Activated T-cell treated with anti-CD3 and anti-CD28 coated beads, Interleukin-2, amount 50 U/mL, for 4 hours (primary cell): ENCODE measurements at regions not wholly inside any gene's neighbourhood (a gene's known extent, or its start where the extent isn't known, plus 50 kb on each side); places are given as distances from the start of the nearest gene placed in this dataset.
"Not testable (repeated sequence)": the region's sequence is repeated elsewhere in the genome, so short reads cannot be mapped to it uniquely, and the experiment has no call there.

Experiments
- ATAC-seq, 2 donors: fragments of 200-7000 bp; cut with Tn5 transposase; one replicate each; pipeline ENCODE4 v1.10.0; 2021
- DNase-seq: peaks from one replicate; pipeline ENCODE4 v3.0.0-alpha.2; 2020
- H3K27me3 Mint-ChIP-seq: one replicate; pipeline ENCODE4 v1.8.0; 2021; ENCODE audit warnings: low read depth, mixed read lengths
- H3K36me3 Mint-ChIP-seq: one replicate; pipeline ENCODE4 v1.8.0; 2022; ENCODE audit warnings: mixed read lengths; ENCODE audit not compliant: insufficient read depth
- H3K4me1 Mint-ChIP-seq: one replicate; pipeline ENCODE4 v1.8.0; 2021; ENCODE audit warnings: low read depth, mixed read lengths
- H3K4me3 Mint-ChIP-seq: one replicate; pipeline ENCODE4 v1.8.0; 2021; ENCODE audit warnings: mild to moderate bottlenecking, moderate library complexity, mixed read lengths
- H3K9me3 Mint-ChIP-seq: one replicate; pipeline ENCODE4 v1.8.0; 2021; ENCODE audit warnings: mixed read lengths

DNA sequence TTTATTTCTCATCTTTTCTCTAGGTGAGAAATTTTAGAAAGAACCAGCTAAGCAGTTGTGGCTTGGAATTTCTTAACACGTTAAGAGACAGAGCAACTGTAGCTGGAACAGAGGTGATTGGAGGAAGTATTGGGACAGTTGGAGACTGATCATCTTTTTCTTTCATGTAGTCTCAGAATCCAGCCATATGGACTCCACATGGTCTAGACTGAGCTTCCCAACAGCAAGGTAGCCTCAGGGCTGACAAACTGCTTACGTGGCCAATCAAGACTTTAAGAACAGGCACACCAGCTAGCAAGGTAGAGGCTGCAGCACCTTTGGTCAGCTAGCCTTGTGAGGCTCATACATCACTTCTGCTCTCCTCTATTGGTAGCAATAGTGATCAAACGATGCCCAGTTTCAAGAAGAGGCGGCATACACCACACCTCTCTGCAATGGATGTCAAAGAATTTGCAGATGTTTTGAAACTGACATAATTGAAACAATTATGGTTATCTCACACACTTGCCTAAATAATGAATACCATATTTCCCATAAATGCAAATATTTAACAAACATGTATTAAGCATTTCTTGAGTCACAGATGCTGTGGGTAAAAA, 590.5 kb upstream of the SLC35B3 start:
- Mint-ChIP-seq H3K4me3 (no peak overlapping the region), H3K9me3 (peaks cover 6% of the 10 kb centered on the region), H3K36me3 (no peaks in the 10 kb centered on the region), H3K27me3 (no peaks in the 10 kb centered on the region), H3K4me1 (peaks cover 3% of the 10 kb centered on the region)
- no peak for DNase-seq
- ATAC-seq: no peak

DNA sequence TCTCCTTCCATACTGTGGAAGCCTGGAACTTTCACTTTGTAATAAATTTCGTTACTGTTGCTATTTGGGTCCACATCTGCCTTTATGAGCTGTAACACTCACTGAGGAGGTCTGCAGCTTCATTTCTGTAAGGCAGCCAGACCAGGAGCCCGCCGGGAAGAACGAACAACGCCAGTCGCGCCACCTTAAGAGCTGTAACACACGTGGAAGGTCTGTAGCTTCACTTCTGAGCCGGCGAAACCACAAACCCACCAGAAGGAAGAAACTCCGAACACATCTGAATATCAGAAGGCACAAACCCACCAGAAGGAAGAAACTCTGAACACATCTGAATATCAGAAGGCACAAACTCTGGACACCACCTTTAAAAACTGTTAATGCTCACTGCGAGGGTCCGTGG, 589.9 kb upstream of the SLC35B3 start:
- ATAC-seq (no peak), DNase-seq (no peak)
- no peak overlapping the region for H3K4me3 Mint-ChIP-seq
- peaks cover 3% of the 10 kb centered on the region for H3K4me1 Mint-ChIP-seq
- peaks cover 6% of the 10 kb centered on the region for H3K9me3 Mint-ChIP-seq
- H3K27me3 Mint-ChIP-seq: no peaks in the 10 kb centered on the region
- H3K36me3 Mint-ChIP-seq: no peaks in the 10 kb centered on the region

DNA sequence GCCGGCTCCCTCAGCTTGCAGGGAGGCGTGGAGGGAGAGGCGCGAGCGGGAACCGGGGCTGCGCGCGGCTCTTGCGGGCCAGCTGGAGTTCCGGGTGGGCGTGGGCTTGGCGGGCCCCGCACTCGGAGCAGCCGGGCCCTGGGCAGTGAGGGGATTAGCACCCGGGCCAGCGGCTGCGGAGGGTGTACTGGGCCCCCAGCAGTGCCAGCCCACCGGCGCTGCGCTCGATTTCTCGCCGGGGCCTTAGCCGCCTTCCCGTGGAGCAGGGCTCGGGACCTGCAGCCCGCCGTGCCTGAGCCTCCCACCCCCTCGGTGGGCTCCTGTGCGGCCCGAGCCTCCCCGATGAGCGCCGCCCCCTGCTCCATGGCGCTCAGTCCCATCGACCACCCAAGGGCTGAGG, 588.9 kb upstream of the SLC35B3 start:
- not testable (repeated sequence) for H3K27me3 Mint-ChIP-seq, H3K9me3 Mint-ChIP-seq, DNase-seq, ATAC-seq, H3K4me1 Mint-ChIP-seq, H3K36me3 Mint-ChIP-seq, H3K4me3 Mint-ChIP-seq

DNA sequence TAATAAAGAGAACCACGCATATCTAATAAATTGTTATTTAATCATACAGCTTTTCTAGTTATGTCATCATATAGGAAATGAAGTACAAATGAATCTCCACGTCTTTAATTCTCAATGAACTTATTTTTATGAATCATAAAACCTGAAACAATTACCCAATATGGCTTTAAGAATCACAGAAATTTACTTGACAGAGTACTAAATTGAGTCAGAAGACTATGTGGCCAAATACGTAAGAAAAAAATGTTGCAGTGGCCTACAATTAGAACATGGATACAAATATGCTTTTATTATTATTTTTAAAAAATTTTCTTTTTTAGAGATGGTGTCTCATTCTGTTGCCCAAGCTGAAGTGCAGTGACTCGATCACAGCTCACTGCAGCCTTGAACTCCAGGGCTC, 584.7 kb upstream of the SLC35B3 start:
- Mint-ChIP-seq H3K36me3 (no peaks in the 10 kb centered on the region), H3K4me1 (no peaks in the 10 kb centered on the region), H3K4me3 (no peak overlapping the region), H3K9me3 (no peaks in the 10 kb centered on the region), H3K27me3 (no peaks in the 10 kb centered on the region)
- no peak for DNase-seq
- ATAC-seq: no peak

DNA sequence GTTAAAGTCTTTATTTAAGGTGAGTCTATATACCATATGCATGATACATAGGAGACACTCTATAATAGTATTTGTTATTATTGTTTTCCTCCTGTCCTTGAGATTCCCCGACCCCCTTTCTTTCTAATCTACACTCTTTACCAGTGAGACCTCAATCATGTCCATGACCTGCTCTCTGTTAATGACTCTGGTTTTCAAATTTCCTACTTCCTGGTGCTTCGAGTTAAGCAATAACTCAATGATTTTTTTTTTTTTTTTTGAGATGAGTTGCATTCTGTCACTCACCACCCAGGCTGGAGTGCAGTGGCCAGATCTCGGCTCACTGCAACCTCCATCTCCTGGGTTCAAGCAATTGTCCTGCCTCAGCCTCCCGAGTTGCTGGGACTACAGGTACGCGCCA, 574.6 kb upstream of the SLC35B3 start:
- H3K4me3 Mint-ChIP-seq: no peak overlapping the region
- no peaks in the 10 kb centered on the region for H3K27me3 Mint-ChIP-seq
- no peaks in the 10 kb centered on the region for H3K4me1 Mint-ChIP-seq
- no peak for ATAC-seq
- H3K9me3 Mint-ChIP-seq: peaks cover 5% of the 10 kb centered on the region
- H3K36me3 Mint-ChIP-seq: no peaks in the 10 kb centered on the region
- DNase-seq: no peak

DNA sequence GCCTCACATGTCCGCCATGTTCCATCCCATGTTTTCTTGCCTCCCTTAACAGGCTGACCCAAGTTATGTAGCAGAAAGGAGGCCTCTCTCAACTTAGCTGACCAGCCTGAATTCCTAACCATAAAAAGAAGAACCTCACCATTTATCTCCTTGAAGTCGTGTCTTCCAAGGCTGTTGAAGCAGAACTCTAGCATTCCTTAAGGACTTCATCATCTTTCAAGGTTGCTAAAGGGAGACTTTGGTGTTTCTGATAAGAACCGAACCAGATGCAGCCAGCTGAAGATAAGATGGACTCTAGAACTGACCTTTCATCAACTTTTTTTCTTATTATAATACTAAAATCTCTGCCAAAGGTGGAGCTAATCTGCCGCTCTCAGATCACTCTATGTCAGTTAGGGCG, 571.7 kb upstream of the SLC35B3 start:
- no peaks in the 10 kb centered on the region for H3K4me1 Mint-ChIP-seq
- no peak overlapping the region for H3K4me3 Mint-ChIP-seq
- no peak for ATAC-seq
- H3K9me3 Mint-ChIP-seq: peaks cover 6% of the 10 kb centered on the region
- no peaks in the 10 kb centered on the region for H3K27me3 Mint-ChIP-seq
- no peak for DNase-seq
- H3K36me3 Mint-ChIP-seq: no peaks in the 10 kb centered on the region

DNA sequence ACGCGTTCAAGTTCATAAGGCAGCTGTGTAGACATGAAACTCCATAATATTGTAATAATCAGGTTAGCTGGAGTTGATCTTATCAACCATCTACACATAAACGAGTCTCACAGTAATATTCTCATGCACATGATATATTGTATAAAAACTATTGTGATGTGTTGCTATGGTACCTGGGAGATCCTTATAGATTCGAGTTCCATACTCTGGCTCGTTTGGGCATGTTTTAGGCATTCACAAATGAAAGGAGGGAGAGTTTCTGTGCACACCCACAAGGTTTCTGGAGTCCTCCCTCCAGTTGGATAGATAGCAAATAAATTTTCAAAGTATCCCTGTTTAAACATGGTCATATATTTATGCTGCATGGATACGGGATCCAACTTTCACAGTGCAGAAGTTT, 567.5 kb upstream of the SLC35B3 start:
- Mint-ChIP-seq H3K27me3 (no peaks in the 10 kb centered on the region), H3K9me3 (peaks cover 6% of the 10 kb centered on the region), H3K4me1 (no peaks in the 10 kb centered on the region), H3K36me3 (no peaks in the 10 kb centered on the region), H3K4me3 (no peak overlapping the region)
- ATAC-seq (no peak), DNase-seq (no peak)

DNA sequence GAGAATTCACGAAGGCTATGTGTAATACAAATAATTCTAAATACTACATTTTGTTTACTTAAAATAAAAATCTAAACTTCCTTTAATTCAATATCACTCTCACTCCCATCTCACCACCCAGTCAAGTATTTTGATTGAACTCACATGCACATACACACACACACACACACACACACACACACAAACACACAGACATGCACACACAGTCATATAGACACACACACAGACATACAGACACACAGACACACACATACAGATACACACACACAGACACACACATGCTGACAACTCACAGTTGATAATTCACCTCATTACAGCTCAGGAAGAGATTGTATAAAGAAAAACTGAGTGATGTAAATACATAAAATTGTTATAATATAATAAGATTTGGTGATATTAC, 559.8 kb upstream of the SLC35B3 start:
- Mint-ChIP-seq H3K4me1 (no peaks in the 10 kb centered on the region), H3K27me3 (no peaks in the 10 kb centered on the region), H3K4me3 (no peak overlapping the region), H3K36me3 (no peaks in the 10 kb centered on the region), H3K9me3 (no peaks in the 10 kb centered on the region)
- DNase-seq (no peak), ATAC-seq (no peak)

DNA sequence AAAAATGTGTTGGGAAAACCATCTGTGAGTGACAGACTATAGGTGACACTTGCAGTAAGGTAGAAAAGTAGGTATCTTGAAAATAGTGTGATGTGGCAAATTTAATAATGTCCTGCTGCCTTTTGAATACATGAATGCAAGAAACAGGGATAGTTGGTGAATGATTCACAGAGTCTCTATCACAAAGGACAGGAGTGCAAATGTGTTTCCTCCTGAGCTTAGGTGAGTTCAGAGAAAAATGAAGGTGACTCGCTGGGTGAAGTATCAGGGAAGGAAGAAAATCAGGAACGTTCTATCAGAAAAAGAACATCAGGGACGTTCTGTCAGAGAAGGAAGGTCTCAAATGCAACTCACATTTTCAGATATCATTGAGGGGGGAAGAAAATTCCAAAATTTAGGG, 557.8 kb upstream of the SLC35B3 start:
- Mint-ChIP-seq H3K4me3 (no peak overlapping the region), H3K36me3 (no peaks in the 10 kb centered on the region), H3K4me1 (no peaks in the 10 kb centered on the region), H3K9me3 (no peaks in the 10 kb centered on the region), H3K27me3 (no peaks in the 10 kb centered on the region)
- no peak for DNase-seq
- no peak for ATAC-seq

DNA sequence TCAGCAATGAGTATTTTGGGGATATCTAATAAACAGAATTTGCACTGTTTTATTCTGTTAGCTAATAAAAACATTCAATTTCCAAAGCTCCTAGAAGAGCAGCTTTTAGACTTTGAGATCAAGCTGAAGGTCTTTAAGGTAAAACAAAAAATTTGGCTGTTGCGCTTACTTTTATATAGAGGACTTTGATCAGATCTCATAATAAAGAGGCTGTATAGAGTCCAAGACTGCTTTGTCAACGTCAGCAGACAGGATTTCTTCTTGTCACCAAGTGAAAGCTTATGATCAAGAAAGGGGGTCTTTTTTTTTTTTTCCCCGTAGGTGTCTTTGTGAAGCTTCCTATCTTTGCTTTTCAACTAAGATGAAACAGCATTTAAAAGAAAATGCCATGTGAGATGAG, 556.5 kb upstream of the SLC35B3 start:
- Mint-ChIP-seq H3K4me1 (no peaks in the 10 kb centered on the region), H3K27me3 (no peaks in the 10 kb centered on the region), H3K4me3 (no peak overlapping the region), H3K9me3 (no peaks in the 10 kb centered on the region), H3K36me3 (no peaks in the 10 kb centered on the region)
- ATAC-seq (no peak), DNase-seq (no peak)

DNA sequence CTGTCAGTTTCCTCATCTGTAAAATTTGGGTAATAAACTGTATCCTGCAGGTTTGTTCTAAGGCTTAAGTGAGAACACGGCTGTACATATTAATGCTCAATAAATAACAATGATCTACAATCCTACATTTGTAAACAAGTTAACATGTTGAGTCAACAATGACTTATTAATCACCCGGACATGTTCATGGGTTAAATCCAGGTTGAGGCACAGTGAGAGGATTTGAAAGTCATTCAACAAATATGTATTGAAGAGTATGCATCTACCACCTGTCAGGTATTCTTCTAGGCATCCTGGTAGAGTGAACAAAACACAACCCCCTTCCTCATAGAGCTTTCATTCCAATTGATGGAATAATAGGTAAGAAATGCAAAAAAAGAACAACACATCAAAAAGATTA, 554.7 kb upstream of the SLC35B3 start:
- no peaks in the 10 kb centered on the region for H3K9me3 Mint-ChIP-seq
- ATAC-seq (no peak), DNase-seq (no peak)
- no peaks in the 10 kb centered on the region for H3K4me1 Mint-ChIP-seq
- no peaks in the 10 kb centered on the region for H3K36me3 Mint-ChIP-seq
- no peaks in the 10 kb centered on the region for H3K27me3 Mint-ChIP-seq
- H3K4me3 Mint-ChIP-seq: no peak overlapping the region

DNA sequence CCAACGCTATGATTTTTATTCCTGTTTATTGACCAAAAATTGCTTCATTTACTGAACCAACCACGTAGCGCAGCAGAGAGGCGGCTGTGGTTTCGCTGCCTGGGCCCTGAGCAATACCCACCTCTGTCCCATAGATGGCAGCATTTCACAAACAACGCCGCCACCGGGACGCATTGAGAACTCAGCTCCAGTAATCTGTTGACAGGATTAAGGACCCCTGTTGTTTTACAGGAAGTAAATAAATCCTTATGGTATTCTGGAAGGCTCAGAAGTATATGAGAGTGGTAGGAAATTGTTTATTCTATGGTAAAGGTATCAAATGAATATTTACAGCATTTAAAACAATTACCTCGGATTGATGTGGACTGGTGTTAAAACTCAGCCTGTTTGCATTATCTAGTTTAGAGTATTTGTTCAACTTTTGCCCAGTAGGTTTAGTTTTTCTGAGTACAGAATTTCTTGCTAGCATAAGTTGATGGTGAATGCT, 547.9 kb upstream of the SLC35B3 start:
- Mint-ChIP-seq H3K4me3 (no peak overlapping the region), H3K9me3 (no peaks in the 10 kb centered on the region), H3K27me3 (no peaks in the 10 kb centered on the region), H3K4me1 (no peaks in the 10 kb centered on the region), H3K36me3 (no peaks in the 10 kb centered on the region)
- peak; percentile 58 to 84 for ATAC-seq
- peak; percentile 26 for DNase-seq

DNA sequence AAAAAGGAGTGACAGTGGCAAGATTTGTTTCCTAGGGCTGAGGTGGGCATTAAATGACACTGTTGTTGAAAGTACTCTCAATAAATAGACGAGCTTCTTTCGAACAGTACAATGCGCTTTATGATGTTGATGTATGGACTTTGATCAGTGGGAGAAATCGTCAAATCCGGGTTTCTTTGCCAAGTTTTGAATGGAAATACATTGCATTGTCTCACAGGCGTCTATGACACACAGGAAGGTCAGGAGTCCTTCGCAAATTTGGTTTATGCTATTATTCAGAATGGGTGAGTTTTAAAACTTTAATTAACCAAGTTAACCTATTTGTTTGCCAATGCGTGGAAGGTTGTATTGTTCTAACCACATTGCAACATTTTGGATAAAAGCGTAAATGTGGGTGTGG, 547.3 kb upstream of the SLC35B3 start:
- no peaks in the 10 kb centered on the region for H3K27me3 Mint-ChIP-seq
- DNase-seq: no peak
- no peak overlapping the region for H3K4me3 Mint-ChIP-seq
- no peaks in the 10 kb centered on the region for H3K9me3 Mint-ChIP-seq
- H3K36me3 Mint-ChIP-seq: no peaks in the 10 kb centered on the region
- H3K4me1 Mint-ChIP-seq: no peaks in the 10 kb centered on the region
- ATAC-seq: no peak

DNA sequence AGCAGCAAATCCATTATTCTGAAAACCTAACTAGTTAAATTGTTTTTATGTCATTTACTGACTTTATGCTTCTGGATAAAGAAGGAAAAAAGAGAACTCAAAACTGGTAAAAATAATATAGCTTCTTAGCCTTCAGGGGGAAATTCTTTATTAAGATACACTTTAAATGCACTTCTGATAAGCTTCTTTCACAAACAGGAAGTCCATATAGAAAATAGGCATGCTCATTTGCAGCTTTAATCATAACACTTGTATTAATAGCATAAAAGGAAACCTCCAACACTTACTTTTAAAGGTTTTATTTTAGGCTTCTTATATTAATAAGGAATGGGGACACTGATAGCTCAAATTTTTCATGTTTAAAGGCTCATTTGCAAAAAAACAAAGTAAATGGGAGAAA, 538.0 kb upstream of the SLC35B3 start:
- ATAC-seq (no peak), DNase-seq (no peak)
- no peak overlapping the region for H3K4me3 Mint-ChIP-seq
- H3K4me1 Mint-ChIP-seq: no peaks in the 10 kb centered on the region
- no peaks in the 10 kb centered on the region for H3K36me3 Mint-ChIP-seq
- H3K9me3 Mint-ChIP-seq: peaks cover 18% of the 10 kb centered on the region
- H3K27me3 Mint-ChIP-seq: no peaks in the 10 kb centered on the region

DNA sequence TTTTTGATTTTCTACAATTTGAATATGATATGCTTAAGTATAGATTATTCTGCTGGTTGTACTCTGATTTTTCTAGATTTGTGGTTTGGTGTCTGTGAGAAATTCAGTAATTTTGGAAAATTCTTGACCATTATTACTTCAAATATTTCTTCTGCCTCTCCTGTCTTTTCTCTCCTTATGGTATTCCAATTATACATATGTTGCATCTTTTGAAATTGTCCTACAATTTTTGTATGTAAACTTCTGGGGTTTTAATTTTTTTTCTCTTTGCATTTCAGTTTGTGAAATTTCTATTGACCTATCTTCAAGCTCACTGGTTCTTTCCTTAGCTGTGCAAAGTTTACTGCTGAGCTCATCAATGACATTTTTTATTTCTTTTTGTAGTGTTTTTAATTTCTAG, 534.4 kb upstream of the SLC35B3 start:
- DNase-seq: no peak
- Mint-ChIP-seq H3K9me3 (peaks cover 18% of the 10 kb centered on the region), H3K36me3 (no peaks in the 10 kb centered on the region), H3K4me1 (no peaks in the 10 kb centered on the region), H3K27me3 (no peaks in the 10 kb centered on the region), H3K4me3 (no peak overlapping the region)
- ATAC-seq: no peak
